Vagina (tissue), 2 donors: ENCODE measurements at regions not wholly inside any gene's neighbourhood (a gene's known extent, or its start where the extent isn't known, plus 50 kb on each side); places are given as distances from the start of the nearest gene placed in this dataset.

ENCODE experiments used
- DNase-seq, 2 donors: peaks; one replicate each; pipeline ENCODE4 v3.0.0-alpha.2; 2017; ENCODE audit errors: extremely low spot score in 2 of 2
- H3K27ac ChIP-seq: fragments of 200-600 bp; sonication (generic); one replicate; pipeline ENCODE4 v1.5.1; 2019
- H3K27me3 ChIP-seq: fragments of 200-600 bp; sonication (generic); one replicate; pipeline ENCODE4 v1.5.1; 2019
- H3K36me3 ChIP-seq, 2 donors: fragments of 200-600 bp; sonication (generic); one replicate each; pipeline ENCODE4 v1.5.1; 2017 to 2019
- H3K4me1 ChIP-seq: fragments of 200-600 bp; sonication (generic); one replicate; pipeline ENCODE4 v1.5.1; 2019
- H3K4me3 ChIP-seq, 2 donors: fragments of 200-600 bp; sonication (generic); 1 replicate in 1 of 2; 2 replicates in 1 of 2; pipeline ENCODE4 v1.5.1; 2016 to 2019
- H3K9me3 ChIP-seq: fragments of 200-600 bp; sonication (generic); one replicate; pipeline ENCODE4 v1.5.1; 2019
- POLR2A ChIP-seq, 2 donors: fragments of 450-650 bp; IDR thresholded peaks; one replicate each; pipeline ENCODE4 v1.6.1; 2017; ENCODE audit warnings: antibody characterized with exemption in 2 of 2, mild to moderate bottlenecking in 2 of 2, moderate library complexity in 2 of 2
- POLR2AphosphoS5 ChIP-seq, 2 donors: sonication (generic); formaldehyde crosslinking; IDR thresholded peaks; one replicate each; pipeline ENCODE4 v1.9.0; 2017; ENCODE audit warnings: antibody characterized with exemption in 2 of 2, mild to moderate bottlenecking in 2 of 2, low read depth in 1 of 2; ENCODE audit not compliant: insufficient read depth in 1 of 2
- intact Hi-C: fragments of 100-400 bp; cut with DNase I; formaldehyde crosslinking; loops from one replicate; pipeline ENCODE4 v1.15.1; 2023
- TF ChIP-seq, protein P1 (sequence below), 3 experiments: fragments of 450-650 bp in 2 of 3; fragments of 200-600 bp in 1 of 3; sonication (generic) in 1 of 3; IDR thresholded peaks; one replicate each; pipeline ENCODE4 v1.5.1; 2017 to 2019; ENCODE audit warnings: antibody characterized with exemption in 3 of 3, mild to moderate bottlenecking in 2 of 3, moderate library complexity in 2 of 3

DNA sequence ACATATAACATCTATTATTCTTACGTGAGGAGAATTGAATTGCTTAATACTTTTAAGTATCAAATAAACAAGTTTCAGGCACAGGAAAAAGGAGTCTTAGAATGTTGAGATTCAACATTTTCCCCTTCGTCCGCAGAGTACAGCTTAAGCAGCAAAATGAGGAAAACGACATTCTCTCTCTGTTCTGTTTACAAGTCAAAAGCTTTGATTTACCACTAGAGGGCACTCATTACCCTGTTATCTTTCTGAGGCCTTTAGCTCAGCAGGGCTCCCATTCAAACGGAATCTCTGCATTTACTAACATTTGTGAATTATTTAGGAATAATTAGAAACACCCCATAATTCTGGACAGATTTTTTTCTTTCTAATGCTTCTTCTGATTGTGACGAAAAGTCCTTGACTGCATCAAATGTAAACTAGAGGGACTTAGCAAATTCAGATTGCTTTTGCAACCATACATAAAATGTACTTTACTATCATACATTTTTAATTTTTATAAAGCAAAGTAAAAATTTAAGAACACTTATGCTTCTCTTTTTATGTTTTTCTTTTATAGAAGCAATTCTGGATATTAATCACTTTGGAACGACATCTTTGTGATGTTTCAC, 75.0 kb downstream of the JRKL start:
- Histone ChIP-seq H3K27me3 (no peaks in the 10 kb centered on the region), H3K4me3 (no peak overlapping the region), H3K36me3 (no peaks in the 10 kb centered on the region), H3K27ac (no peak overlapping the region), H3K4me1 (peaks cover 6% of the 10 kb centered on the region), H3K9me3 (no peaks in the 10 kb centered on the region)
- TF ChIP-seq POLR2AphosphoS5 (IDR thresholded peaks at IDR 0.05; ENCODE audit: insufficient read depth in 1 of 2, low read depth in 1 of 2): no peak
- TF ChIP-seq, protein P1, sequence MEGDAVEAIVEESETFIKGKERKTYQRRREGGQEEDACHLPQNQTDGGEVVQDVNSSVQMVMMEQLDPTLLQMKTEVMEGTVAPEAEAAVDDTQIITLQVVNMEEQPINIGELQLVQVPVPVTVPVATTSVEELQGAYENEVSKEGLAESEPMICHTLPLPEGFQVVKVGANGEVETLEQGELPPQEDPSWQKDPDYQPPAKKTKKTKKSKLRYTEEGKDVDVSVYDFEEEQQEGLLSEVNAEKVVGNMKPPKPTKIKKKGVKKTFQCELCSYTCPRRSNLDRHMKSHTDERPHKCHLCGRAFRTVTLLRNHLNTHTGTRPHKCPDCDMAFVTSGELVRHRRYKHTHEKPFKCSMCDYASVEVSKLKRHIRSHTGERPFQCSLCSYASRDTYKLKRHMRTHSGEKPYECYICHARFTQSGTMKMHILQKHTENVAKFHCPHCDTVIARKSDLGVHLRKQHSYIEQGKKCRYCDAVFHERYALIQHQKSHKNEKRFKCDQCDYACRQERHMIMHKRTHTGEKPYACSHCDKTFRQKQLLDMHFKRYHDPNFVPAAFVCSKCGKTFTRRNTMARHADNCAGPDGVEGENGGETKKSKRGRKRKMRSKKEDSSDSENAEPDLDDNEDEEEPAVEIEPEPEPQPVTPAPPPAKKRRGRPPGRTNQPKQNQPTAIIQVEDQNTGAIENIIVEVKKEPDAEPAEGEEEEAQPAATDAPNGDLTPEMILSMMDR (IDR thresholded peaks at IDR 0.05): peak; percentile 48 to 76 (median 53)
- intact Hi-C loops: loop anchor here (5.0 kb wide), 1 partner anchor 1757 kb away; no protein-coding TSS in a partner anchor
- DNase-seq: no peak

DNA sequence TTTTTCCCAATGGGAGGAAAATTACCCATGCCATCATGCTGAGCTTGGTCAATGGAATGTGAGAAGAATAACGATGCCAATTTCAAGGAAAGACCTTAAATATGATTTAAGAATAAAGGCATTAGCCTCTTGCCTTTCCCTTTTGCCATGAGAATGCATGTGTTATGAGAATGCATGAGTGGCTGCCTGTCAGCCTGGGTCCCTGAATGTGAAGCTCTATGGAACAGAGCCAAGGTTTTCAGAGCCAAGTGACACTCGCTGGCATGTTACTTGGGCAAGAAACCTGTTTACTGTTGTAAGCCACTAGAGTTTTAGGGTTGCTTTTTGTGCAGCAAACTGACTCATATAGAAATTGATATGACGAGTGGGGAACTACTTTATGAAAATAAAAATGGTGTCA, 75.7 kb downstream of the JRKL start:
- intact Hi-C loops: no loop called here
- no peaks in the 10 kb centered on the region for H3K27me3 ChIP-seq
- H3K36me3 ChIP-seq: no peaks in the 10 kb centered on the region
- DNase-seq: no peak
- H3K4me3 ChIP-seq: no peak overlapping the region
- H3K27ac ChIP-seq: no peak overlapping the region
- H3K9me3 ChIP-seq: no peaks in the 10 kb centered on the region
- TF ChIP-seq POLR2A (IDR thresholded peaks at IDR 0.05) (no peak), POLR2AphosphoS5 (IDR thresholded peaks at IDR 0.05; ENCODE audit: insufficient read depth in 1 of 2, low read depth in 1 of 2) (no peak)
- TF ChIP-seq, protein P1 (IDR thresholded peaks at IDR 0.05): no peak
- H3K4me1 ChIP-seq: peaks cover 6% of the 10 kb centered on the region

DNA sequence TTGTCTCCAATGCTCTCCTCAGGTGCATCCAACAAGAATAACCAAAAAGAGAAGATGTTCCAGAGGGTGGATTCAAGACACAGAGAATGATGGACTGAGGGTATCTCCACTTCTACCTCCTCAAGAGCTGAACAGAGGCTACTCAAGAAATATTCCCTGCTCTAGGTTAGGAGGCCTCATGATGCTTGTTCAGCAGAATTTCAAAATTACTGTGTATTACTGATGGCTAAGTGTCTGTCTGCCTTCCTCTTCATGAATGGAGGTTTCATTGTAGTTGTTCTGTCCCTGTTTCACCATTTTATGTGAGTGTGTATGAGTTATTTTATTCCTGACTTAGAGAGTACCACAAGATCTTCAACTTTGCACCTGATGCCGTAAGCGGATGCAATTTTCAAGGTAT, 76.8 kb downstream of the JRKL start:
- Histone ChIP-seq H3K4me1 (peaks cover 6% of the 10 kb centered on the region), H3K9me3 (no peaks in the 10 kb centered on the region), H3K36me3 (no peaks in the 10 kb centered on the region), H3K4me3 (no peak overlapping the region), H3K27me3 (no peaks in the 10 kb centered on the region), H3K27ac (no peak overlapping the region)
- TF ChIP-seq POLR2A (IDR thresholded peaks at IDR 0.05) (no peak), POLR2AphosphoS5 (IDR thresholded peaks at IDR 0.05; ENCODE audit: insufficient read depth in 1 of 2, low read depth in 1 of 2) (no peak)
- TF ChIP-seq, protein P1 (IDR thresholded peaks at IDR 0.05): no peak
- intact Hi-C loops: no loop called here
- DNase-seq: no peak

DNA sequence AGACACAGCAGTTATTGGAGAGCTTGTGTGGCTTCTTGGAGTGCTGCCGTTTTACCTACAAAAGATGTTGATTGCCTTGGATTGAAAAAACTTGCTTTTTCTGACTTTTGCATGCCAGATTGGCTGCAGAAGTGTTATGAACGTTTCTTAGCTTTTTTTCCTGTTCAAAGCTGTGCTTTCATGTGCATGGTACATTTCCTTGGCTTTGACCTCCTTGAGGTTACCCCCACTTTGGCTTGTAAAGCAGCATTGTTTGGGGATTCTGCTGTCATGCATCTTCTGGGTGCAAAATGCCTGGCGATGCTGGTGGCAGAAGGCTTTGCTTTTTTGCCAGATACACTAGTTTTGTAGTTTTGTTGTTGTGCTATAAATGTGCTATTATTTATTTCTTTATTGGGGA, 80.0 kb downstream of the JRKL start:
- no peak for DNase-seq
- Histone ChIP-seq H3K27ac (no peak overlapping the region), H3K36me3 (no peaks in the 10 kb centered on the region), H3K4me3 (no peak overlapping the region), H3K4me1 (no peaks in the 10 kb centered on the region), H3K27me3 (no peaks in the 10 kb centered on the region), H3K9me3 (no peaks in the 10 kb centered on the region)
- TF ChIP-seq, protein P1 (IDR thresholded peaks at IDR 0.05): no peak
- no peak for TF ChIP-seq POLR2AphosphoS5 (IDR thresholded peaks at IDR 0.05; ENCODE audit: insufficient read depth in 1 of 2, low read depth in 1 of 2)
- no peak for TF ChIP-seq POLR2A (IDR thresholded peaks at IDR 0.05)
- intact Hi-C loops: no loop called here

DNA sequence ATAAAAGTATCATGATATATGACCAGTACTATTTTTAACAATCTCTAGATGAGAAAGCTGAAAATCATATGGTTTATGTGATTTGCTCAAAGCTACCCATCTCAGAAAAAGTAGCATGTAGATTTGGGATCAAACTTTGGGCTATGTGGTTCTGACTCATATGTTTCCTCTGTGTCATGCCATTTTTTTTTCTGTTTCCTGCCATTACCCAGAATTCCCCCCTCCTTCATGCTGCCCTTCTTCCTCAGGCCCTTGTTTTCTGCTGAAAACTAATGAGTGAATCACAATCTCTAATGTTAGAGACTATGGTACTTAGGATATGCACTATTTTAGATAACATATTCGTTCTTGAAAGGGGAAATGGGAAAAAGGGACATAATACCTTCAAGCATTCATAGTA, 80.7 kb downstream of the JRKL start:
- DNase-seq: no peak
- Histone ChIP-seq H3K4me1 (no peaks in the 10 kb centered on the region), H3K4me3 (no peak overlapping the region), H3K36me3 (no peaks in the 10 kb centered on the region), H3K9me3 (no peaks in the 10 kb centered on the region), H3K27ac (no peak overlapping the region), H3K27me3 (no peaks in the 10 kb centered on the region)
- intact Hi-C loops: no loop called here
- TF ChIP-seq, protein P1 (IDR thresholded peaks at IDR 0.05): no peak
- TF ChIP-seq POLR2A (IDR thresholded peaks at IDR 0.05) (no peak), POLR2AphosphoS5 (IDR thresholded peaks at IDR 0.05; ENCODE audit: insufficient read depth in 1 of 2, low read depth in 1 of 2) (no peak)
